ENCODE measurements at regions not wholly inside any gene's neighbourhood (a gene's known extent, or its start where the extent isn't known, plus 50 kb on each side); places are given as distances from the start of the nearest gene placed in this dataset.

- TF ChIP-seq CTCF (IDR thresholded peaks at IDR 0.05) (no peak), ZFX (IDR thresholded peaks at IDR 0.05; ENCODE audit: borderline replicate concordance) (no peak)
Measured at GRCh38 chr4:129352480-129352879, 256.5 kb downstream of the C4orf33 start.
